MCF 10A (cell line): ENCODE measurements at regions not wholly inside any gene's neighbourhood (a gene's known extent, or its start where the extent isn't known, plus 50 kb on each side); places are given as distances from the start of the nearest gene placed in this dataset.

Source experiments
- BruUV-seq: library from RNA; stranded (reverse); fragments of 400-500 nt; replicated peaks from 2 replicates; lab custom pipeline; 2021; lab: Mats Ljungman, UMichigan
- CTCF ChIA-PET: fragments of 300-600 bp; sonication (Branson Sonifier 250); formaldehyde crosslinking; extraction: SDS; loops from one replicate; lab custom pipeline; 2021; ENCODE audit warnings: antibody characterized with exemption, inconsistent platforms; lab: Yijun Ruan, JAX
- POLR2A ChIA-PET: fragments of 300-600, 350-650 bp; sonication (Branson Sonifier 250); formaldehyde crosslinking; extraction: SDS; loops from one replicate; lab custom pipeline; 2020; ENCODE audit warnings: antibody characterized with exemption, inconsistent platforms; lab: Yijun Ruan, JAX
- DNase-seq: peaks from one replicate; pipeline ENCODE4 v3.0.0-alpha.2; 2018; ENCODE audit not compliant: unreplicated experiment
- H3K27ac Mint-ChIP-seq: one replicate; pipeline ENCODE4 v1.8.0; 2022; ENCODE audit warnings: mild to moderate bottlenecking, low read depth, mixed read lengths; ENCODE audit not compliant: unreplicated experiment
- H3K27me3 Mint-ChIP-seq: one replicate; pipeline ENCODE4 v1.8.0; 2022; ENCODE audit warnings: mixed read lengths; ENCODE audit not compliant: insufficient read depth, unreplicated experiment
- H3K36me3 Mint-ChIP-seq: one replicate; pipeline ENCODE4 v1.8.0; 2022; ENCODE audit warnings: mild to moderate bottlenecking, moderate library complexity, mixed read lengths; ENCODE audit not compliant: insufficient read depth, unreplicated experiment
- H3K4me1 Mint-ChIP-seq: one replicate; pipeline ENCODE4 v1.8.0; 2022; ENCODE audit warnings: mixed read lengths; ENCODE audit not compliant: insufficient read depth, unreplicated experiment
- H3K4me3 Mint-ChIP-seq: one replicate; pipeline ENCODE4 v1.8.0; 2022; ENCODE audit warnings: mild to moderate bottlenecking, moderate library complexity, mixed read lengths; ENCODE audit not compliant: unreplicated experiment
- H3K9me3 Mint-ChIP-seq: one replicate; pipeline ENCODE4 v1.8.0; 2022; ENCODE audit warnings: mixed read lengths; ENCODE audit not compliant: unreplicated experiment
- CTCF ChIP-seq: fragments of 200-600 bp; IDR thresholded peaks from one replicate; pipeline ENCODE4 v1.8.0; 2022; ENCODE audit warnings: antibody characterized with exemption, mild to moderate bottlenecking; ENCODE audit not compliant: unreplicated experiment
- intact Hi-C: fragments of 100-400 bp; cut with micrococcal nuclease; formaldehyde crosslinking; loops from 2 replicates; pipeline ENCODE4 v1.14.1; 2022

- no peak overlapping the region for H3K27ac Mint-ChIP-seq
- H3K36me3 Mint-ChIP-seq = no peaks in the 10 kb centered on the region
- no peaks in the 10 kb centered on the region for H3K9me3 Mint-ChIP-seq
- DNase-seq = no peak
- ChIA-PET CTCF (interaction anchor here (0.6 kb wide), 1 partner anchor 156 kb away, joined by 4 read pairs; no protein-coding TSS in a partner anchor), POLR2A (no interaction called here)
- BruUV-seq = no TSS peak
- H3K27me3 Mint-ChIP-seq = no peaks in the 10 kb centered on the region
- H3K4me1 Mint-ChIP-seq = no peaks in the 10 kb centered on the region
- H3K4me3 Mint-ChIP-seq = no peak overlapping the region
- TF ChIP-seq CTCF = no peak
- intact Hi-C loops = no loop called here
Observed at GRCh38 chr13:21997726-21998125, 326.9 kb downstream of the FGF9 start.

GRCh38 chr13:21998279-21998990 is 327.6 kb downstream of the FGF9 start:
- no peak overlapping the region for H3K4me3 Mint-ChIP-seq
- intact Hi-C loops = no loop called here
- DNase-seq = no peak
- TF ChIP-seq CTCF = no peak
- no peaks in the 10 kb centered on the region for H3K27me3 Mint-ChIP-seq
- BruUV-seq = no TSS peak
- CTCF ChIA-PET = no interaction called here
- POLR2A ChIA-PET = interaction anchor here (0.5 to 1.4 kb wide), 2 partner anchors 14 to 360 kb away, joined by 3 to 4 read pairs; no protein-coding TSS in a partner anchor
- no peaks in the 10 kb centered on the region for H3K9me3 Mint-ChIP-seq
- no peak overlapping the region for H3K27ac Mint-ChIP-seq
- H3K36me3 Mint-ChIP-seq = no peaks in the 10 kb centered on the region
- H3K4me1 Mint-ChIP-seq = no peaks in the 10 kb centered on the region

GRCh38 chr13:21999666-22000065 is 328.8 kb downstream of the FGF9 start:
- ChIA-PET POLR2A (interaction anchor here (1.4 kb wide), 1 partner anchor 13 kb away, joined by 4 read pairs; no protein-coding TSS in a partner anchor), CTCF (no interaction called here)
- H3K36me3 Mint-ChIP-seq = no peaks in the 10 kb centered on the region
- H3K27ac Mint-ChIP-seq = no peak overlapping the region
- H3K27me3 Mint-ChIP-seq = no peaks in the 10 kb centered on the region
- H3K4me1 Mint-ChIP-seq = no peaks in the 10 kb centered on the region
- intact Hi-C loops = no loop called here
- TF ChIP-seq CTCF = no peak
- no peak for DNase-seq
- no peaks in the 10 kb centered on the region for H3K9me3 Mint-ChIP-seq
- H3K4me3 Mint-ChIP-seq = no peak overlapping the region
- BruUV-seq = no TSS peak

- Mint-ChIP-seq H3K36me3 (no peaks in the 10 kb centered on the region), H3K27me3 (no peaks in the 10 kb centered on the region), H3K4me1 (no peaks in the 10 kb centered on the region), H3K27ac (no peak overlapping the region), H3K9me3 (no peaks in the 10 kb centered on the region), H3K4me3 (no peak overlapping the region)
- DNase-seq = no peak
- ChIA-PET POLR2A (no interaction called here), CTCF (no interaction called here)
- BruUV-seq = no TSS peak
- no peak for TF ChIP-seq CTCF
- intact Hi-C loops = no loop called here
Observed at GRCh38 chr13:22000191-22000590, 329.3 kb downstream of the FGF9 start.
